PFSK-1 (cell line): ENCODE measurements at regions not wholly inside any gene's neighbourhood (a gene's known extent, or its start where the extent isn't known, plus 50 kb on each side); places are given as distances from the start of the nearest gene placed in this dataset.

ENCODE experiments used
- FOXP2 ChIP-seq: optimal IDR thresholded peaks from 2 replicates; pipeline ENCODE3; 2011; ENCODE audit warnings: borderline replicate concordance, control low read depth, inconsistent platforms; ENCODE audit not compliant: insufficient read depth; ENCODE audit errors: extremely low read length, extremely low read depth
- POLR2AphosphoS5 ChIP-seq: IDR thresholded peaks from 2 replicates; pipeline ENCODE4 v1.6.1; 2012; ENCODE audit warnings: low read depth, mild to moderate bottlenecking, control low read depth, low read length, moderate library complexity
- SIN3A ChIP-seq: IDR thresholded peaks from 2 replicates; pipeline ENCODE4 v1.6.1; 2012; ENCODE audit warnings: mild to moderate bottlenecking, low read length, moderate library complexity, borderline replicate concordance; ENCODE audit not compliant: insufficient read depth
- TAF1 ChIP-seq: IDR thresholded peaks from 2 replicates; pipeline ENCODE4 v1.6.1; 2012; ENCODE audit warnings: low read length, control low read depth, borderline replicate concordance; ENCODE audit not compliant: insufficient read depth
- TF ChIP-seq, protein P1 (sequence below), 2 experiments: IDR thresholded peaks; 2 replicates each; pipeline versions ENCODE4 v1.6.1 to v1.8.0; 2011 to 2012; ENCODE audit warnings: low read depth in 2 of 2, low read length in 2 of 2, control low read depth in 1 of 2, inconsistent platforms in 1 of 2, mild to moderate bottlenecking in 1 of 2, moderate library complexity in 1 of 2; ENCODE audit not compliant: insufficient read depth in 1 of 2

DNA sequence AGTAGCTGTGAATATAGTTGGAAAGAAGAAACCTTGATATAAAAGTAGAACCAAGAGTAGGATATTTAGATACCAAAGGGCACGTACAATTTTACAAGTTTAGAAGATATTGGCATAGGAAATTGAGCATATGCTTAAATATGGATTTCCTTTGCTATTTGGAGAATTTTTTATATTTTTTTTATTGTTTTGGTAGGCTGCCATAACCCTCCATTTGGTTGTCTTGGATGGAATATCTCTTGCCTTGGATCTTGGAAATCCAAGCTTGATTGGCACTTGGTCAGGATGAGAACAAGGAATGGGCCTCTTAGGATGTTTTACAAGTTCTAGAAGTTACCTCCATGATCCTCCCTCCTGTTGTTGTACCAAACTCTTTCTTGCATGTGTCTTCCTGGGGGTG is 297.1 kb downstream of the PRL start:
- TF ChIP-seq SIN3A (no peak), FOXP2 (no peak), TAF1 (no peak), POLR2AphosphoS5 (no peak)
- TF ChIP-seq, protein P1, sequence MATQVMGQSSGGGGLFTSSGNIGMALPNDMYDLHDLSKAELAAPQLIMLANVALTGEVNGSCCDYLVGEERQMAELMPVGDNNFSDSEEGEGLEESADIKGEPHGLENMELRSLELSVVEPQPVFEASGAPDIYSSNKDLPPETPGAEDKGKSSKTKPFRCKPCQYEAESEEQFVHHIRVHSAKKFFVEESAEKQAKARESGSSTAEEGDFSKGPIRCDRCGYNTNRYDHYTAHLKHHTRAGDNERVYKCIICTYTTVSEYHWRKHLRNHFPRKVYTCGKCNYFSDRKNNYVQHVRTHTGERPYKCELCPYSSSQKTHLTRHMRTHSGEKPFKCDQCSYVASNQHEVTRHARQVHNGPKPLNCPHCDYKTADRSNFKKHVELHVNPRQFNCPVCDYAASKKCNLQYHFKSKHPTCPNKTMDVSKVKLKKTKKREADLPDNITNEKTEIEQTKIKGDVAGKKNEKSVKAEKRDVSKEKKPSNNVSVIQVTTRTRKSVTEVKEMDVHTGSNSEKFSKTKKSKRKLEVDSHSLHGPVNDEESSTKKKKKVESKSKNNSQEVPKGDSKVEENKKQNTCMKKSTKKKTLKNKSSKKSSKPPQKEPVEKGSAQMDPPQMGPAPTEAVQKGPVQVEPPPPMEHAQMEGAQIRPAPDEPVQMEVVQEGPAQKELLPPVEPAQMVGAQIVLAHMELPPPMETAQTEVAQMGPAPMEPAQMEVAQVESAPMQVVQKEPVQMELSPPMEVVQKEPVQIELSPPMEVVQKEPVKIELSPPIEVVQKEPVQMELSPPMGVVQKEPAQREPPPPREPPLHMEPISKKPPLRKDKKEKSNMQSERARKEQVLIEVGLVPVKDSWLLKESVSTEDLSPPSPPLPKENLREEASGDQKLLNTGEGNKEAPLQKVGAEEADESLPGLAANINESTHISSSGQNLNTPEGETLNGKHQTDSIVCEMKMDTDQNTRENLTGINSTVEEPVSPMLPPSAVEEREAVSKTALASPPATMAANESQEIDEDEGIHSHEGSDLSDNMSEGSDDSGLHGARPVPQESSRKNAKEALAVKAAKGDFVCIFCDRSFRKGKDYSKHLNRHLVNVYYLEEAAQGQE (IDR thresholded peaks at IDR 0.05; ENCODE audit: insufficient read depth in 1 of 2, low read depth in 2 of 2, low read length in 2 of 2): no peak

DNA sequence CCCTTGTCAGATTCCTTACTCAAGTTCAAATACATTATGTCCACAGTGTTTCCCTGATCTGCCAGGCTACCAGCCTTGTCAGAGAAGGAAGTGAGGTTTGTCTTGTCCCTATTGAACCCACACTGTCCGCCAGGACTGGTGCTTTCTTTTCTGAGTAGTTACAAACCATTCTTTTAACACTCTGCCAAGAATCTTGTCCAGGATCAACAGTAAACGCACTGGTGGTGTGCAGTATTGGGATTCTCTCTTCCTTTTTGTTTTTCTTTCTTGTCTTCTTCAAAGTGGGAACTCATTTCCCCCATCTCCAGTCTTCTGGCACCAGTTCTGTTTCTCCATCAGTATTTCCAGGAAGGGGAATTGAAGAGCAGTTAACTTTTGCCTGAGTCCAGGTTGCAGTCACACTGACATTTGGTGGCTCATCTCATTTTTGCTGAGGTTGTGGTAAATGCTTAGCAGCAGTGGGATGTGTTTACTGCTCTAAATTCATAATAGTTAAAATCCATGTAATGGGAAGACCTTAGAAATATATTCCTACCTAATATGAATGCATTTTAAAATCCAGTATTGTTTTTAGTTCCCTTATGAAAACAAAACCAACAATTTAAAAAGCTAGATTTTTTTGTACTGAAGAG is 295.3 kb downstream of the PRL start:
- TF ChIP-seq POLR2AphosphoS5: no peak
- TF ChIP-seq FOXP2: no peak
- TF ChIP-seq TAF1: no peak
- no peak; the same call in 1 of the 2 replicates for TF ChIP-seq SIN3A

DNA sequence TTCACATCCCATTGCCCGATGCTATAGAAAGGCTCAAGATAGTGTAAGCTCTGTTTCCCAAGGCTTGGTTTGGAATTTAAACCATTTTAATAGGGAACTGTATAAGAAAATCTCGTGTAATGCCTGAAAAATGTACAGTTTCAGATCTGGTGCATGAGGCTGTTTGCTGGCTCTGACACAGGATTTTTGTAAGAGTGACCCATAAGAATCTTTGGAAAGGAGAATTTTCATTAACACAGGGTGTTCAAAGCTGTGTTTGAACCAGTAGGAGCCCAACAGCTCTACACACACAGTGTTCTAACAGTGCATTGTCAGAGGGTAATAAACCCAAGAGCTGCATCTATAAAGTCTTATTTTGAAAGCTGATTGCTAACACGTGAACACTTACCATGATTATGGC is 293.5 kb downstream of the PRL start:
- TF ChIP-seq POLR2AphosphoS5: no peak
- no peak for TF ChIP-seq TAF1
- TF ChIP-seq FOXP2: no peak
- TF ChIP-seq, protein P1 (IDR thresholded peaks at IDR 0.05; ENCODE audit: insufficient read depth in 1 of 2, low read depth in 2 of 2, low read length in 2 of 2): no peak
- TF ChIP-seq SIN3A: no peak

DNA sequence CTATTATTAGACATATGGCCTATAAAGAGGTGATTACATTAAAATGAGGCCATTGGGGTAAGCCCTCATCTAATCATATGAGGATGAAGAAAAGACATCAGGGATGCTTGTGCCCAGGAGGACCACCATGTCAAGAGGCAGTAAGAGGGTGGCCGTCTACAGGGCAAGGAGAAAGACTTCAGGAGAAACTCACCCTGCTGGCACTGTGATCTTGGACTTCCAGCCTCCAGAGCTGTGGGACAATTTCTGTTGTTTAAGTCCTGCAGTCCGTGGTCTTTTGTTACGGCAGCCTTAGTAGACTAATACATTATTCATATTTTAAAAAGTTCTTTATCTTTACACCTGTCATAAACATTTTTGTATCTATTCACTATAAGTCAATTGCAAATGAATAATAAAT is 290.0 kb downstream of the PRL start:
- no peak for TF ChIP-seq TAF1
- TF ChIP-seq SIN3A: no peak
- TF ChIP-seq, protein P1 (IDR thresholded peaks at IDR 0.05; ENCODE audit: insufficient read depth in 1 of 2, low read depth in 2 of 2, low read length in 2 of 2): no peak
- no peak for TF ChIP-seq FOXP2
- TF ChIP-seq POLR2AphosphoS5: no peak

DNA sequence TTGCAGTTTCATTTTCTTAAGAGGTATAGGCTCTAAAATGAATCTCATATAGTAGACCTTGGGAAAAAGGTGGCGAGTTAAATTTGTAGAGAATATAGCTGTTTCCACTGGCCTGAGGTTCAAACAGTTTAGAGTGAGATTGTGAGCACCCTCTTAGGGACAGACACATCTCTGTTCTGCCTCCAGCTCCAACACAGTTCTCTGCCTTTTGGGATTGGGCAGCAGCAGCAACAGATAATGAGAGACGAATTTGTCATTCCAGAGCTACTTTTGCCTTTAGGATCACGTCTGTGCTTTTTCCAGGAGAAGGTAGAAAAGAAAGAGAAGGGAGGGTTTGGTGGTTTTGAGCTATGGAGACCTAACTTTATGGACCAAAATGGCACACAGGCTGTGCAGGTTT is 289.4 kb downstream of the PRL start:
- TF ChIP-seq FOXP2 (no peak), TAF1 (no peak), POLR2AphosphoS5 (no peak), SIN3A (no peak)
- TF ChIP-seq, protein P1 (IDR thresholded peaks at IDR 0.05; ENCODE audit: insufficient read depth in 1 of 2, low read depth in 2 of 2, low read length in 2 of 2): no peak
